DND-41 (cell line): ENCODE measurements at regions not wholly inside any gene's neighbourhood (a gene's known extent, or its start where the extent isn't known, plus 50 kb on each side); places are given as distances from the start of the nearest gene placed in this dataset.

ENCODE experiments used
- CTCF ChIP-seq: IDR thresholded peaks from 2 replicates; pipeline ENCODE4 v1.5.1; 2012; ENCODE audit warnings: borderline replicate concordance, low read length, moderate library complexity, mild to moderate bottlenecking; ENCODE audit not compliant: poor library complexity, severe bottlenecking; ENCODE audit errors: extremely low read depth
- EZH2 ChIP-seq: IDR thresholded peaks from 3 replicates; pipeline ENCODE4 v1.6.1; 2012; ENCODE audit warnings: borderline replicate concordance, low read depth, mild to moderate bottlenecking, moderate library complexity, low read length, inconsistent platforms; ENCODE audit not compliant: severe bottlenecking

GRCh38 chr5:147040856-147041255 lies 162.3 kb upstream of the PPP2R2B start:
- TF ChIP-seq CTCF, result no peak
- no peak for TF ChIP-seq EZH2
